ENCODE measurements at regions not wholly inside any gene's neighbourhood (a gene's known extent, or its start where the extent isn't known, plus 50 kb on each side); places are given as distances from the start of the nearest gene placed in this dataset.

DNA sequence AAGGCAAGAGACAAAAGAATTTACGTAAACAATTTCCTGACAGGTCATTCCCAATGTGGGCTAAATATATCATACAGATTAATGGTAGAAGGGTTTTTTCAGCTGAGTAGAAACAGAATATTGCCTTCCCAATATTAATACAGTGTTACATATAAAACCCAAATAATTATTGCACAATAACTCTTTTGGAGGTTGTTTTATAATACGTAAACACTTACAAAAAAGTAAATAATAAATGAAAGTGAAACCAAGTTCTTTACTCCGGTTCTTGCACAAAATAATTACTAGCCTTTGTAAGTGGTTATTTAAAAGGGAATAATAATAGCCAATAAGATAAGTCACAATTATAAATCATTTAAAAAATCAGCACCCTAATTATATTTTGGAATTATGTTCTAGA lies 118.6 kb upstream of the SSTR1 start:
- no peak for ATAC-seq
- H3K9me3 ChIP-seq: peaks cover 8% of the 10 kb centered on the region
- DNase-seq: no peak
- intact Hi-C loops (cut with DNase I): no loop called here
- H3K4me3 ChIP-seq: peak overlapping the region; percentile 37
- H3K4me1 ChIP-seq: peaks cover 8% of the 10 kb centered on the region
- no peaks in the 10 kb centered on the region for H3K36me3 ChIP-seq
- TF ChIP-seq, protein P1, sequence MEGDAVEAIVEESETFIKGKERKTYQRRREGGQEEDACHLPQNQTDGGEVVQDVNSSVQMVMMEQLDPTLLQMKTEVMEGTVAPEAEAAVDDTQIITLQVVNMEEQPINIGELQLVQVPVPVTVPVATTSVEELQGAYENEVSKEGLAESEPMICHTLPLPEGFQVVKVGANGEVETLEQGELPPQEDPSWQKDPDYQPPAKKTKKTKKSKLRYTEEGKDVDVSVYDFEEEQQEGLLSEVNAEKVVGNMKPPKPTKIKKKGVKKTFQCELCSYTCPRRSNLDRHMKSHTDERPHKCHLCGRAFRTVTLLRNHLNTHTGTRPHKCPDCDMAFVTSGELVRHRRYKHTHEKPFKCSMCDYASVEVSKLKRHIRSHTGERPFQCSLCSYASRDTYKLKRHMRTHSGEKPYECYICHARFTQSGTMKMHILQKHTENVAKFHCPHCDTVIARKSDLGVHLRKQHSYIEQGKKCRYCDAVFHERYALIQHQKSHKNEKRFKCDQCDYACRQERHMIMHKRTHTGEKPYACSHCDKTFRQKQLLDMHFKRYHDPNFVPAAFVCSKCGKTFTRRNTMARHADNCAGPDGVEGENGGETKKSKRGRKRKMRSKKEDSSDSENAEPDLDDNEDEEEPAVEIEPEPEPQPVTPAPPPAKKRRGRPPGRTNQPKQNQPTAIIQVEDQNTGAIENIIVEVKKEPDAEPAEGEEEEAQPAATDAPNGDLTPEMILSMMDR (IDR thresholded peaks at IDR 0.05): no peak
- H3K27me3 ChIP-seq: no peaks in the 10 kb centered on the region
- H3K27ac ChIP-seq: no peak overlapping the region

DNA sequence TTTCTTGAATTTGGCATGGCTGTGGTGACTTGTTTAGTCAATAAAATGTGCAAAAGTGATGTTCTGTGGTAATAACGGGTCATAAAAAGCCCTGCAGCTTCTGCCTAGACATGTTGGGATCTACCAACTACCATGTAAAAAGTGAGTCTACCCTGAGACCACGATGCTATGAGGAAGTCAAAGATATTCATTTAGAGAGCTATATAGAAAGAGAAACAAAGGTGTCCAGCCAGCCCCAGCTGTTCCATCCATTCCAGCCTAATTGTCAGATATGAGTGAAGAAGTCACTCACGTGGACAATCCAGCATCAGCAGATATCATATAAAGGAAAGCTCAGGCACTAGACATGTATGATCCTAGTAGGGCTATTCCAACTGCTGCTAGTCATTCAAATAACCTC lies 117.2 kb upstream of the SSTR1 start:
- Histone ChIP-seq H3K36me3 (no peaks in the 10 kb centered on the region), H3K4me3 (no peak overlapping the region), H3K9me3 (peaks cover 13% of the 10 kb centered on the region), H3K27me3 (no peaks in the 10 kb centered on the region), H3K27ac (no peak overlapping the region), H3K4me1 (peaks cover 8% of the 10 kb centered on the region)
- ATAC-seq: no peak
- TF ChIP-seq, protein P1 (IDR thresholded peaks at IDR 0.05): no peak
- intact Hi-C loops (cut with DNase I): no loop called here
- no peak for DNase-seq

DNA sequence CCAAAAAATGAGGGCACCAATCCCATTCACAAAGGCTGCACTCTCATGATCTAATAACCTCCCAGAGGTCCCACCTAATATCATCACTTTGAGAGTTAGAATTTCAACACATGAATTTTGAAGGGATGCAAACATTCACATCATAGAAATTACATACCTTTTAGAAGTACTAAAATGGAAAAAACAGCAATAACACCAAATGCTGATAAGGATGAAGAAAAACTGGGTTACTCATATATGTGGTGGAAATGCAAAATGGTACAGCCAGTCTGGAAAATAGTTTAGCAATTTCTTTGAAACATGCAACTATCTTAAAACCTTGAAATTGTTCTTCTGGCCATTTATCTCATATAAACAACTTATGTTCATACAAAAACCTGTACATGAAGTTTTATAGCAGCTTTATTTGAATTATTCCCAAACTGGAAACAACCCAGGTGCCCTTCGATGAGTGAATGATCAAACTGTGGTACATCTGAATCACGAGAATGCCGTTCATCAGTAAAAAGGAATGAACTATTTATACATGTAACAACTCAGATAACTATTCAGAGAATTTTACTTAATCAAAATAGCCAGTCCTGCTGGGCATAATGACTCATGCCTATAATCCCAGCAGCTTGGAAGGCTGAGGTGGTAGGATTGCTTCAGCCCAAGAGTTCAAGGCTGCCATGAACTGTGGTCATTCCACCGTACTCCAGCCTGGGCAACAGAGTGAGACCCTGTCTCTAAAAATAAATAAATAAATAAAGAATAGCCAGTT lies 109.4 kb upstream of the SSTR1 start:
- no peak overlapping the region for H3K4me3 ChIP-seq
- H3K27ac ChIP-seq: no peak overlapping the region
- H3K27me3 ChIP-seq: no peaks in the 10 kb centered on the region
- ATAC-seq (no peak), DNase-seq (no peak)
- H3K36me3 ChIP-seq: no peaks in the 10 kb centered on the region
- TF ChIP-seq, protein P1 (IDR thresholded peaks at IDR 0.05): no peak
- peaks cover 18% of the 10 kb centered on the region for H3K9me3 ChIP-seq
- intact Hi-C loops (cut with DNase I): no loop called here
- H3K4me1 ChIP-seq: no peaks in the 10 kb centered on the region

DNA sequence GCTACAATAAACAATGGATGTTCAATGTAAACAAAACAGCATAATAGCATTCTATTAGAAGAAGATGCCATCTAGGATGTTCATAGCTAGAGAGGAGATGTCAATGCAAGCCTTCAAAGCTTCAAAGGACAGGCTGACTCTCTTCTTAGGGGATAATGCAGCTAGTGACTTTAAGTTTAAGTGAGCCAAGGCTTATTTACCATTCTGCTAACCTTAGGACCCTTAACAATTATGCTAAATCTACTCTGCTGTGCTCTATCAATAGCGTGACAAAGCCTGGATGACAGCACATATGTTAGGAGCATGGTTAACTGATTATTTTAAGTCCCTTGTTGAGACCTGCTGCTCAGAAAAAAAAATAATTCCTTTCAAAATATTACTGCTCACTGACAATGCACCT lies 106.0 kb upstream of the SSTR1 start:
- Histone ChIP-seq H3K4me3 (no peak overlapping the region), H3K36me3 (no peaks in the 10 kb centered on the region), H3K4me1 (no peaks in the 10 kb centered on the region), H3K27ac (no peak overlapping the region), H3K27me3 (no peaks in the 10 kb centered on the region), H3K9me3 (peaks cover 5% of the 10 kb centered on the region)
- TF ChIP-seq, protein P1 (IDR thresholded peaks at IDR 0.05): no peak
- no peak for DNase-seq
- ATAC-seq: no peak
- intact Hi-C loops (cut with DNase I): no loop called here

DNA sequence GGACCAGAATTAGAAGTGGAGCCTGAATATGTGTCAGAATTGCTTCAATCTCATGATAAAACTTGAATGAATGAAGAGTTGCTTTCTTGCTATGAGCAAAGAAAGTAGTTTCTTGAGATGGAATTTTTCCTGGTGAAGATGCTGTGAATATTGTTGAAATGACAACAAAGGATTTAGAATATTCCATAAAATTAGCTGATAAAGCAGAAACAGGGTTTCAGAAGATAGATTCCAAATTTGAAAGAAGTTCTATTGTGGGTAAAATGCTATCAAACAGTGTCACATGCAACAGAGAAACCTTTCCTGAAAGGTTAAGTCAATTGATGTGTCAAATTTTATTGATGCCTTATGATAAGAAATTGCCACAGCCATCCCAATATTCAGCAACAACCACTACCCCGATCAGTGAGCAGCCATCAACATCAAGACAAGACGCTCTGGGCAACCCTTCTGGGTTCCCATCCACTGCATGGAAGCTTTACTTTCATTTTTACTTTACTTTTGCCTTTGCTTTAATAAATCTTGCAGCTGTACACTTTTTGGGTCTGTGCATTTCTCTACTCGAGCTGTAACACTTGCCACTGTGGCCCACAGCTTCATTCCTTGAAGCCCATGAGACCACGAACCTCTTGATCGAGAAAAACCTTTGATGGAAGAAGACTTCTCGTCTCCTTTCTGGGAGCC lies 104.0 kb upstream of the SSTR1 start:
- Histone ChIP-seq H3K36me3 (no peaks in the 10 kb centered on the region), H3K4me1 (no peaks in the 10 kb centered on the region), H3K9me3 (peaks cover 5% of the 10 kb centered on the region), H3K27ac (no peak overlapping the region), H3K4me3 (no peak overlapping the region), H3K27me3 (no peaks in the 10 kb centered on the region)
- ATAC-seq (no peak), DNase-seq (no peak)
- TF ChIP-seq, protein P1 (IDR thresholded peaks at IDR 0.05): no peak
- intact Hi-C loops (cut with DNase I): no loop called here

All from upper lobe of right lung (tissue), 1 donor.